ENCODE measurements at regions not wholly inside any gene's neighbourhood (a gene's known extent, or its start where the extent isn't known, plus 50 kb on each side); places are given as distances from the start of the nearest gene placed in this dataset.

- Histone ChIP-seq H3K27ac (ENCODE audit: low read length) (no peak overlapping the region), H3K36me3 (ENCODE audit: insufficient read depth, low read depth, low read length) (no peaks in the 10 kb centered on the region), H3K27me3 (ENCODE audit: insufficient read depth, low read length) (peaks cover 20% of the 10 kb centered on the region; the same call in 1 of the 2 replicates), H3K9me3 (ENCODE audit: insufficient read depth, low read depth, low read length) (no peaks in the 10 kb centered on the region), H3K9ac (ENCODE audit: low read depth, low read length) (no peak overlapping the region), H3K4me1 (ENCODE audit: insufficient read depth, low read length) (no peaks in the 10 kb centered on the region), H3K4me3 (ENCODE audit: low read length) (no peak overlapping the region)
Measured at GRCh38 chr1:47646676-47647075, 208.8 kb downstream of the FOXD2 start.

- H3K4me1 ChIP-seq (ENCODE audit: insufficient read depth, low read length) = no peaks in the 10 kb centered on the region
- H3K27me3 ChIP-seq (ENCODE audit: insufficient read depth, low read length) = peaks cover 20% of the 10 kb centered on the region; the same call in 1 of the 2 replicates
- H3K9ac ChIP-seq (ENCODE audit: low read depth, low read length) = no peak overlapping the region
- no peaks in the 10 kb centered on the region for H3K9me3 ChIP-seq (ENCODE audit: insufficient read depth, low read depth, low read length)
- no peaks in the 10 kb centered on the region for H3K36me3 ChIP-seq (ENCODE audit: insufficient read depth, low read depth, low read length)
- H3K27ac ChIP-seq (ENCODE audit: low read length) = no peak overlapping the region
- no peak overlapping the region for H3K4me3 ChIP-seq (ENCODE audit: low read length)
Measured at GRCh38 chr1:47647327-47647845, 209.5 kb downstream of the FOXD2 start.

GRCh38 chr1:47650205-47650604 is 212.4 kb downstream of the FOXD2 start:
- Histone ChIP-seq H3K4me3 (ENCODE audit: low read length) (no peak overlapping the region), H3K4me1 (ENCODE audit: insufficient read depth, low read length) (no peaks in the 10 kb centered on the region), H3K27me3 (ENCODE audit: insufficient read depth, low read length) (peaks cover 24% of the 10 kb centered on the region; the same call in 1 of the 2 replicates), H3K27ac (ENCODE audit: low read length) (no peak overlapping the region), H3K36me3 (ENCODE audit: insufficient read depth, low read depth, low read length) (no peaks in the 10 kb centered on the region), H3K9ac (ENCODE audit: low read depth, low read length) (no peak overlapping the region), H3K9me3 (ENCODE audit: insufficient read depth, low read depth, low read length) (no peaks in the 10 kb centered on the region)

- H3K4me1 ChIP-seq (ENCODE audit: insufficient read depth, low read length) = no peaks in the 10 kb centered on the region
Measured at GRCh38 chr1:47650611-47651010, 212.8 kb downstream of the FOXD2 start.

GRCh38 chr1:47651311-47652089 is 213.7 kb downstream of the FOXD2 start:
- H3K27me3 ChIP-seq (ENCODE audit: insufficient read depth, low read length) = peaks cover 22% of the 10 kb centered on the region
- no peaks in the 10 kb centered on the region for H3K36me3 ChIP-seq (ENCODE audit: insufficient read depth, low read depth, low read length)
- no peaks in the 10 kb centered on the region for H3K9me3 ChIP-seq (ENCODE audit: insufficient read depth, low read depth, low read length)
- no peaks in the 10 kb centered on the region for H3K4me1 ChIP-seq (ENCODE audit: insufficient read depth, low read length)
- no peak overlapping the region for H3K4me3 ChIP-seq (ENCODE audit: low read length)
- H3K9ac ChIP-seq (ENCODE audit: low read depth, low read length) = no peak overlapping the region
- no peak overlapping the region for H3K27ac ChIP-seq (ENCODE audit: low read length)

More at GRCh38 chr1:47650611-47651010, 212.8 kb downstream of the FOXD2 start:
- H3K4me3 ChIP-seq (ENCODE audit: low read length) = no peak overlapping the region
- H3K27me3 ChIP-seq (ENCODE audit: insufficient read depth, low read length) = peaks cover 24% of the 10 kb centered on the region; the same call in 1 of the 2 replicates
- no peak overlapping the region for H3K27ac ChIP-seq (ENCODE audit: low read length)
- no peaks in the 10 kb centered on the region for H3K9me3 ChIP-seq (ENCODE audit: insufficient read depth, low read depth, low read length)
- H3K9ac ChIP-seq (ENCODE audit: low read depth, low read length) = no peak overlapping the region
- no peaks in the 10 kb centered on the region for H3K36me3 ChIP-seq (ENCODE audit: insufficient read depth, low read depth, low read length)

GRCh38 chr1:47655521-47656300 is 217.9 kb downstream of the FOXD2 start:
- H3K27me3 ChIP-seq (ENCODE audit: insufficient read depth, low read length) = peaks cover 56% of the 10 kb centered on the region
- no peak overlapping the region for H3K9ac ChIP-seq (ENCODE audit: low read depth, low read length)
- no peaks in the 10 kb centered on the region for H3K36me3 ChIP-seq (ENCODE audit: insufficient read depth, low read depth, low read length)
- no peak overlapping the region for H3K4me3 ChIP-seq (ENCODE audit: low read length)
- no peak overlapping the region for H3K27ac ChIP-seq (ENCODE audit: low read length)
- no peaks in the 10 kb centered on the region for H3K9me3 ChIP-seq (ENCODE audit: insufficient read depth, low read depth, low read length)
- no peaks in the 10 kb centered on the region for H3K4me1 ChIP-seq (ENCODE audit: insufficient read depth, low read length)

GRCh38 chr1:47656719-47657685 is 219.2 kb downstream of the FOXD2 start:
- no peaks in the 10 kb centered on the region for H3K4me1 ChIP-seq (ENCODE audit: insufficient read depth, low read length)
- no peaks in the 10 kb centered on the region for H3K36me3 ChIP-seq (ENCODE audit: insufficient read depth, low read depth, low read length)
- H3K4me3 ChIP-seq (ENCODE audit: low read length) = no peak overlapping the region
- no peak overlapping the region for H3K27ac ChIP-seq (ENCODE audit: low read length)
- H3K9me3 ChIP-seq (ENCODE audit: insufficient read depth, low read depth, low read length) = no peaks in the 10 kb centered on the region
- peaks cover 59% of the 10 kb centered on the region for H3K27me3 ChIP-seq (ENCODE audit: insufficient read depth, low read length)
- no peak overlapping the region for H3K9ac ChIP-seq (ENCODE audit: low read depth, low read length)

- Histone ChIP-seq H3K9me3 (ENCODE audit: insufficient read depth, low read depth, low read length) (no peaks in the 10 kb centered on the region), H3K4me3 (ENCODE audit: low read length) (no peak overlapping the region), H3K27me3 (ENCODE audit: insufficient read depth, low read length) (peaks cover 68% of the 10 kb centered on the region), H3K4me1 (ENCODE audit: insufficient read depth, low read length) (no peaks in the 10 kb centered on the region), H3K27ac (ENCODE audit: low read length) (no peak overlapping the region), H3K36me3 (ENCODE audit: insufficient read depth, low read depth, low read length) (no peaks in the 10 kb centered on the region), H3K9ac (ENCODE audit: low read depth, low read length) (no peak overlapping the region)
Measured at GRCh38 chr1:47658161-47658920, 220.5 kb downstream of the FOXD2 start.

- no peak overlapping the region for H3K4me3 ChIP-seq (ENCODE audit: low read length)
- no peak overlapping the region for H3K27ac ChIP-seq (ENCODE audit: low read length)
- no peaks in the 10 kb centered on the region for H3K36me3 ChIP-seq (ENCODE audit: insufficient read depth, low read depth, low read length)
- no peaks in the 10 kb centered on the region for H3K9me3 ChIP-seq (ENCODE audit: insufficient read depth, low read depth, low read length)
- H3K4me1 ChIP-seq (ENCODE audit: insufficient read depth, low read length) = no peaks in the 10 kb centered on the region
- peaks cover 76% of the 10 kb centered on the region for H3K27me3 ChIP-seq (ENCODE audit: insufficient read depth, low read length)
- H3K9ac ChIP-seq (ENCODE audit: low read depth, low read length) = no peak overlapping the region
Measured at GRCh38 chr1:47659146-47659545, 221.3 kb downstream of the FOXD2 start.

GRCh38 chr1:47660622-47661021 is 222.8 kb downstream of the FOXD2 start:
- Histone ChIP-seq H3K4me1 (ENCODE audit: insufficient read depth, low read length) (no peaks in the 10 kb centered on the region), H3K36me3 (ENCODE audit: insufficient read depth, low read depth, low read length) (no peaks in the 10 kb centered on the region), H3K27me3 (ENCODE audit: insufficient read depth, low read length) (peaks cover 80% of the 10 kb centered on the region), H3K9ac (ENCODE audit: low read depth, low read length) (no peak overlapping the region), H3K27ac (ENCODE audit: low read length) (no peak overlapping the region), H3K4me3 (ENCODE audit: low read length) (no peak overlapping the region), H3K9me3 (ENCODE audit: insufficient read depth, low read depth, low read length) (no peaks in the 10 kb centered on the region)
